Vagina (tissue), 2 donors: ENCODE measurements at regions not wholly inside any gene's neighbourhood (a gene's known extent, or its start where the extent isn't known, plus 50 kb on each side); places are given as distances from the start of the nearest gene placed in this dataset.

Source experiments
- DNase-seq, 2 donors: peaks; one replicate each; pipeline ENCODE4 v3.0.0-alpha.2; 2017; ENCODE audit errors: extremely low spot score in 2 of 2
- H3K27ac ChIP-seq: fragments of 200-600 bp; sonication (generic); one replicate; pipeline ENCODE4 v1.5.1; 2019
- H3K27me3 ChIP-seq: fragments of 200-600 bp; sonication (generic); one replicate; pipeline ENCODE4 v1.5.1; 2019
- H3K36me3 ChIP-seq, 2 donors: fragments of 200-600 bp; sonication (generic); one replicate each; pipeline ENCODE4 v1.5.1; 2017 to 2019
- H3K4me1 ChIP-seq: fragments of 200-600 bp; sonication (generic); one replicate; pipeline ENCODE4 v1.5.1; 2019
- H3K4me3 ChIP-seq, 2 donors: fragments of 200-600 bp; sonication (generic); 1 replicate in 1 of 2; 2 replicates in 1 of 2; pipeline ENCODE4 v1.5.1; 2016 to 2019
- H3K9me3 ChIP-seq: fragments of 200-600 bp; sonication (generic); one replicate; pipeline ENCODE4 v1.5.1; 2019
- CTCF ChIP-seq, 3 experiments: fragments of 450-650 bp in 2 of 3; fragments of 200-600 bp in 1 of 3; sonication (generic) in 1 of 3; IDR thresholded peaks; one replicate each; pipeline ENCODE4 v1.5.1; 2017 to 2019; ENCODE audit warnings: antibody characterized with exemption in 3 of 3, mild to moderate bottlenecking in 2 of 3, moderate library complexity in 2 of 3
- POLR2A ChIP-seq, 2 donors: fragments of 450-650 bp; IDR thresholded peaks; one replicate each; pipeline ENCODE4 v1.6.1; 2017; ENCODE audit warnings: antibody characterized with exemption in 2 of 2, mild to moderate bottlenecking in 2 of 2, moderate library complexity in 2 of 2
- POLR2AphosphoS5 ChIP-seq, 2 donors: sonication (generic); formaldehyde crosslinking; IDR thresholded peaks; one replicate each; pipeline ENCODE4 v1.9.0; 2017; ENCODE audit warnings: antibody characterized with exemption in 2 of 2, mild to moderate bottlenecking in 2 of 2, low read depth in 1 of 2; ENCODE audit not compliant: insufficient read depth in 1 of 2
- intact Hi-C: fragments of 100-400 bp; cut with DNase I; formaldehyde crosslinking; loops from one replicate; pipeline ENCODE4 v1.15.1; 2023

DNA sequence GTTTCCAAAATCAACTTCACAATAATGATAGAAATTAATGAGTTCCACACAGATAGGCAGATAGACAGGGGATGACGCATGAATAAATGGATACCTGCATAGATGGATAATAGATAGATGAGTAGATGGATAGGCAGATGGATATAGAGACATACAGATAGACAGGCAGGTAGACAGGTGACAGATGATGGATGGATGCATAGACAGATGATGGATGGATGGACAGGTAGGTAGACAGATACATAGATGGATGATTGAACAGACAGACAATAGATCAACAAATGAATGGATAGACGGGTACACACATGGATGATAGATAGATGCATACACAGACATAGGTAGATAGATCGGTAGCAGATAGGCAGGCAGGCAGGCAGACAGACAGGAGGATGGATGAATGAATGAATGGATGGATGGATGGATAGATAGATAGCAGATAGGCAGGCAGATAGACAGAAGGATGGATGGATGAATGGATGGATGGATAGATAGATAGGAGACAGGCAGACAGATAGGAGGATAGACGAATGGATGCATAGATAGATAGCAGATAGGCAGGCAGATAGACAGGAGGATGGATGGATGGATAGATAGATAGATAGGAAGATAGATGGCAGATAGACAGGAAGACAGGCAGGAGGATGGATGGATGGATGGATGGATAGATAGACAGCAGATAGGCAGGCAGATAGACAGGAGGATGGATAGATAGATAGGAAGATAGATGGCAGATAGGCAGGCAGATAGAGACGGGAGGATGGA lies 142.5 kb downstream of the RBFOX3 start:
- no peak for DNase-seq
- no peak overlapping the region for H3K27ac ChIP-seq
- TF ChIP-seq POLR2AphosphoS5 (IDR thresholded peaks at IDR 0.05; ENCODE audit: insufficient read depth in 1 of 2, low read depth in 1 of 2): no peak
- no peak for TF ChIP-seq CTCF (IDR thresholded peaks at IDR 0.05)
- TF ChIP-seq POLR2A (IDR thresholded peaks at IDR 0.05): no peak
- no peaks in the 10 kb centered on the region for H3K27me3 ChIP-seq
- no peaks in the 10 kb centered on the region for H3K36me3 ChIP-seq
- intact Hi-C loops: no loop called here
- H3K4me3 ChIP-seq: no peak overlapping the region
- no peaks in the 10 kb centered on the region for H3K4me1 ChIP-seq
- no peaks in the 10 kb centered on the region for H3K9me3 ChIP-seq

DNA sequence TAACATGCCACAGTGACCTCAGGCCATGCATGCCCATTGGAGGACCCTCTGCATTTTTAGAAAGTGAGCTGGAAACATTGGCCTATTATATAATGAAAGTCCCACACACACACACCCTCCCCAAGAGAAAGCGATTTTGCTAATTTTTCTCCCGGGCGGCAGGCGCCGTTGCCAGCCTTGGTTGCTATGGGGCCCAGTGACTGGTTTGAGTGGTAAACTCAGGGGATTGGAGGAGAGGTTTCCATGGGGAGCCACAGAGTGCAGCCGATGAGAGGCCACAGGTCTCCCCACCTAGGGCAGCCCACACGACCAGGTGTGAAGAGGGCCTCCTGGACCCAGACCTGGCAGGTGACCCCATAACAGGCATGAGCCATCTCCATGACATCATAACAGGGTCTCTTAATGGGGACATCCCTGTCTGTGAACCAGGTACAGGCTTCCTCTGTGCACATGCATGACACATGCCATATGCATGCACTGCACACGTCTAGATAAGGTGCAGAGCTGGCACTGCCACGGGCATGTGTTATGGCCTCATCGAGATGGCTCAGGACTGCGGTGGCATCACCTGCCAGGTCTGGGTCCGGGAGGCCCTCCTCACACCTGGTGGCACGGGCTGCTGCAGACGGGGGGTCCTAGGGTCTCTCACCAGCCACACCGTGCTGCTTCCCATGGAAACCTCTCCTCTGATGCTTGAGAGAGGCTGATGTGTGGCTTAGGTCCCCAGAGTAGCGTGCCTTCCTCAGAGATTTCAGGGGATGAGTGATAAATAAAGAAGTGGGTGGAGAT lies 144.1 kb downstream of the RBFOX3 start:
- H3K27ac ChIP-seq: no peak overlapping the region
- TF ChIP-seq POLR2AphosphoS5 (IDR thresholded peaks at IDR 0.05; ENCODE audit: insufficient read depth in 1 of 2, low read depth in 1 of 2) (no peak), CTCF (IDR thresholded peaks at IDR 0.05) (no peak), POLR2A (IDR thresholded peaks at IDR 0.05) (no peak)
- DNase-seq: no peak
- H3K4me1 ChIP-seq: no peaks in the 10 kb centered on the region
- intact Hi-C loops: no loop called here
- no peak overlapping the region for H3K4me3 ChIP-seq
- no peaks in the 10 kb centered on the region for H3K9me3 ChIP-seq
- no peaks in the 10 kb centered on the region for H3K27me3 ChIP-seq
- no peaks in the 10 kb centered on the region for H3K36me3 ChIP-seq

DNA sequence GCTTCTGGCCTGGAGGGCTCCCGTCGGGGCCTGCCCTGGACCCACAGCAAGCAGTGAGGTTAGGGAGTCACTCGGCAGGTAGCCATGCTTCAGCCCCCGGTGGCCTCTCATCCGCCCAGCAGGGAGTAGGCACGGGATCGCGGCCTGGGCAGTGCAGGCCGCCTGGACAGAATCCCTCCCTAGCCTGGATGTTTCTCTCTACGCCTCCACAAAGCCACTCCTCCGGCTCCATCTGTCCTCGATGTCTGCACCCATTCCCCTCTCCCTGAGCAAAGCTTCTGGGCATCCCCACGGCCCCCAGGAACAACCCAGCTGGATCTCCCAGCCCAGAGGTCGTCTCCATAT lies 145.2 kb downstream of the RBFOX3 start:
- intact Hi-C loops: no loop called here
- no peaks in the 10 kb centered on the region for H3K27me3 ChIP-seq

GRCh38 chr17:79465011-79465680 lies 145.7 kb downstream of the RBFOX3 start:
- no peak for TF ChIP-seq CTCF (IDR thresholded peaks at IDR 0.05)
- H3K27ac ChIP-seq: no peak overlapping the region
- no peaks in the 10 kb centered on the region for H3K27me3 ChIP-seq
- intact Hi-C loops: no loop called here
- H3K9me3 ChIP-seq: no peaks in the 10 kb centered on the region
- H3K4me1 ChIP-seq: no peaks in the 10 kb centered on the region
- no peak for DNase-seq
- H3K4me3 ChIP-seq: no peak overlapping the region
- H3K36me3 ChIP-seq: no peaks in the 10 kb centered on the region

More for the DNA sequence above, 145.2 kb downstream of the RBFOX3 start:
- Histone ChIP-seq H3K4me3 (no peak overlapping the region), H3K36me3 (no peaks in the 10 kb centered on the region), H3K27ac (no peak overlapping the region), H3K9me3 (no peaks in the 10 kb centered on the region), H3K4me1 (no peaks in the 10 kb centered on the region)
- no peak for DNase-seq
- no peak for TF ChIP-seq POLR2A (IDR thresholded peaks at IDR 0.05)
- TF ChIP-seq CTCF (IDR thresholded peaks at IDR 0.05): no peak
- TF ChIP-seq POLR2AphosphoS5 (IDR thresholded peaks at IDR 0.05; ENCODE audit: insufficient read depth in 1 of 2, low read depth in 1 of 2): no peak
